Psoas muscle (tissue), 7 donors: ENCODE measurements at regions not wholly inside any gene's neighbourhood (a gene's known extent, or its start where the extent isn't known, plus 50 kb on each side); places are given as distances from the start of the nearest gene placed in this dataset.

Experiments used
- ATAC-seq, 4 donors: fragments of 200-7000 bp; cut with Tn5 transposase; one replicate each; pipeline ENCODE4 v1.9.1; 2020; ENCODE audit warnings: moderate library complexity in 3 of 4, mild to moderate bottlenecking in 2 of 4
- DNase-seq, 2 donors: peaks; one replicate each; pipeline ENCODE4 v3.0.0-alpha.2; 2020
- H3K27ac ChIP-seq: fragments of 200-600 bp; one replicate; pipeline ENCODE4 v1.8.0; 2022
- H3K27me3 ChIP-seq, 3 donors: fragments of 200-600 bp in 1 of 3; one replicate each; pipeline versions ENCODE4 v1.6.1 to v1.8.0; 2013 to 2022; ENCODE audit warnings: low read length in 2 of 3, mild to moderate bottlenecking in 2 of 3, moderate library complexity in 1 of 3; ENCODE audit not compliant: insufficient read depth in 3 of 3
- H3K36me3 ChIP-seq, 2 donors: fragments of 200-600 bp in 1 of 2; one replicate each; pipeline versions ENCODE4 v1.6.1 to v1.8.0; 2013 to 2022; ENCODE audit warnings: low read depth in 1 of 2, mild to moderate bottlenecking in 1 of 2, moderate library complexity in 1 of 2; ENCODE audit not compliant: insufficient read depth in 1 of 2
- H3K4me1 ChIP-seq: fragments of 200-600 bp; one replicate; pipeline ENCODE4 v1.8.0; 2022
- H3K4me3 ChIP-seq: fragments of 200-600 bp; one replicate; pipeline ENCODE4 v1.8.0; 2022; ENCODE audit warnings: mild to moderate bottlenecking
- H3K9me3 ChIP-seq: fragments of 200-600 bp; one replicate; pipeline ENCODE4 v1.8.0; 2022
- WGBS, 3 donors: extraction: QIAGEN DNeasy Blood & Tissue Kit; methylation state at CpG; one replicate each; pipeline versions ENCODE4 v1.1.6 to v1.1.7; 2013; 5-methylcytosine and 5-hydroxymethylcytosine counted together
- intact Hi-C, 2 donors: fragments of 100-400 bp; cut with DNase I; formaldehyde crosslinking; loops; one replicate each; pipeline versions ENCODE4 v1.11.0 to v1.14.2; 2022
- TF ChIP-seq, protein P1 (sequence below): fragments of 200-600 bp; IDR thresholded peaks from one replicate; pipeline ENCODE4 v1.8.0; 2022; ENCODE audit warnings: antibody characterized with exemption
- donor health status: healthy with polysubstance abuse.
- donor health status: DM: no; HTN: no; CAD: no; lungs with moderate emphysema.
- donor health status: Bipolar disorder and iron deficiency.
- donor health status: healthy.
- donor health status: DM: yes; HTN: yes; CAD: no.
- donor health status: DM: no; HTN: no; CAD: no.
- donor health status: DM: yes; HTN: yes; CAD: no.

DNA sequence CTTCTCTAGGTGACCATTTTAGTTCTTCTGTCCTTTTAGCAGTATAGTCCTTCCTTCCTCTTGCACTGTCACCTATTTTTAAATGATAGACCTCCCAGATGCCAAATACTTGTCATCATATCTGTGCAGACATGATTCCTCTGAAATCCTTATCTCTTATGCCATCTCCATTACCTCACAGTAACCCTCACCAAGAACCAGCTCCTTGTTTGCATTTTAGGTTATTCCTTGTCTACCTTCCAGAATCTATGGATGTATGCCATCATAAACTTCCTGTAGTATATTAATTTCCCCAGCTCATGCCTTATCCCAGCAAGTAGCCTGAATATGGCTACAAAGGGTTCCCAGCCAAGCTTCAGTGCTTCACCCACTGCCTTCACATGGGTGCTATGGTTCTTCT lies 1347.2 kb downstream of the ROBO1 start:
- no peaks in the 10 kb centered on the region for H3K27me3 ChIP-seq
- TF ChIP-seq, protein P1, sequence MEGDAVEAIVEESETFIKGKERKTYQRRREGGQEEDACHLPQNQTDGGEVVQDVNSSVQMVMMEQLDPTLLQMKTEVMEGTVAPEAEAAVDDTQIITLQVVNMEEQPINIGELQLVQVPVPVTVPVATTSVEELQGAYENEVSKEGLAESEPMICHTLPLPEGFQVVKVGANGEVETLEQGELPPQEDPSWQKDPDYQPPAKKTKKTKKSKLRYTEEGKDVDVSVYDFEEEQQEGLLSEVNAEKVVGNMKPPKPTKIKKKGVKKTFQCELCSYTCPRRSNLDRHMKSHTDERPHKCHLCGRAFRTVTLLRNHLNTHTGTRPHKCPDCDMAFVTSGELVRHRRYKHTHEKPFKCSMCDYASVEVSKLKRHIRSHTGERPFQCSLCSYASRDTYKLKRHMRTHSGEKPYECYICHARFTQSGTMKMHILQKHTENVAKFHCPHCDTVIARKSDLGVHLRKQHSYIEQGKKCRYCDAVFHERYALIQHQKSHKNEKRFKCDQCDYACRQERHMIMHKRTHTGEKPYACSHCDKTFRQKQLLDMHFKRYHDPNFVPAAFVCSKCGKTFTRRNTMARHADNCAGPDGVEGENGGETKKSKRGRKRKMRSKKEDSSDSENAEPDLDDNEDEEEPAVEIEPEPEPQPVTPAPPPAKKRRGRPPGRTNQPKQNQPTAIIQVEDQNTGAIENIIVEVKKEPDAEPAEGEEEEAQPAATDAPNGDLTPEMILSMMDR: no peak
- no peaks in the 10 kb centered on the region for H3K9me3 ChIP-seq
- no peak overlapping the region for H3K27ac ChIP-seq
- DNase-seq: no peak
- no peak for ATAC-seq
- no peak overlapping the region for H3K4me3 ChIP-seq
- H3K36me3 ChIP-seq: no peaks in the 10 kb centered on the region
- no peaks in the 10 kb centered on the region for H3K4me1 ChIP-seq
- intact Hi-C loops: no loop called here

DNA sequence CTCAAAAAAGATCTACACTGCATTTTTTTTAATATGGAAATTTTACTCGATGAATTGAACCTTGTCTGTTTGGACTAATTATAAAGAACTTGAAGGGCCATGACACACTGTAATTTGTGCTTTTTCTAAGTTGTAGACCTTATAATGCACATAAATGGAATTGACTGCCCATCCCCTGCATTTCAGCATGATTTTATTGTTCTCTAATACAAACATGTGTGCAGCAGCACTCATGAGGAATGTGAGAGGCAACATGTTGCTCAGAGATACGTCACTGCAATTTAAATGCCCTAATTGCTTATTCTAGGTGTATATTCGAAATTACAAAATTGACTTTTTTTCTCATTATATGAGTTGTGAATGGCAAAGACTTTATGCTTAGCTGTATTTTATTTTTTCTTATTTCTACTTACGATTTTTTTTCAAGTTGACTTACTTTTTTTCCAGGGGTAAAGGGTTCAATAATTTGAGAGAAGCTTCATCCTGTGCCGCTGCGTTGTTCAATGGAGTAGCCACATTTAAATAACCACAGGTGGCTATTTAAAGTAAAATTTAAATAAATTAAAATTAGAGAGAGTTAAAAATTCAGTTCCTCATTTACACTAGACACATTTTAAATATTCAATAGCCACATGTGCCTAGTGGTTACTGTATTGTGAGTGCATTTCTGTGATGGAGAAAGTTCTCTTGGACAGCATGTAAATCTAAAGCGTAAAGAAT lies 1346.4 kb downstream of the ROBO1 start:
- Histone ChIP-seq H3K27me3 (no peaks in the 10 kb centered on the region), H3K27ac (no peak overlapping the region), H3K36me3 (no peaks in the 10 kb centered on the region), H3K4me1 (no peaks in the 10 kb centered on the region), H3K9me3 (no peaks in the 10 kb centered on the region), H3K4me3 (no peak overlapping the region)
- intact Hi-C loops: no loop called here
- ATAC-seq (no peak), DNase-seq (no peak)
- TF ChIP-seq, protein P1: no peak
- 85 to 87% (median 86%) methylated on average over 7 of the region's 7 CpGs for WGBS, 3 donors

- H3K27ac ChIP-seq: no peak overlapping the region
- no peaks in the 10 kb centered on the region for H3K9me3 ChIP-seq
- ATAC-seq (no peak), DNase-seq (no peak)
- H3K36me3 ChIP-seq: no peaks in the 10 kb centered on the region
- WGBS, 3 donors: 71 to 72% (median 72%) methylated on average over 1 of the region's 1 CpG
- no peak overlapping the region for H3K4me3 ChIP-seq
- TF ChIP-seq, protein P1: no peak
- no peaks in the 10 kb centered on the region for H3K4me1 ChIP-seq
- no peaks in the 10 kb centered on the region for H3K27me3 ChIP-seq
- intact Hi-C loops: no loop called here
Measured at GRCh38 chr3:78424656-78425055, 1343.1 kb downstream of the ROBO1 start.

DNA sequence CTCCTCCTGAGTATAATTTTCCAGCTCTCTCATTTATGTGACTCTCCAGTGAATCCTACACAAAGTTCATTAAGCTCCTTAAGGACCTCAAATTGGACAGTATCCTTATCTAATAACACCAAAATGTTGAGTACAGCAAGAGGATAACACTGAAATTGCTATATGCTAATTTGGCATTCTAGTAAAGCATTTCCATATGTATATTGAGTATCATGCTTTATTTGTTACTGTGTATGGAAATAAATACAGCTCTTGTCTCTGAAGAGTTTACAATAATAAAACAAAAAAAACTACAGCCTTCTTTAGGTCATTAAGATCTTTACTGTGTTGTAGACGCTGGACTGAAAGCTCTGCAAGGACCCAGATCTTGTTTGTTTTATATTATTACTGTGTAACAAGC lies 1341.3 kb downstream of the ROBO1 start:
- 70 to 78% (median 73%) methylated on average over 1 of the region's 1 CpG for WGBS, 3 donors
- intact Hi-C loops: no loop called here

More for the DNA sequence above, 1341.3 kb downstream of the ROBO1 start:
- H3K9me3 ChIP-seq: no peaks in the 10 kb centered on the region
- ATAC-seq: no peak
- H3K27ac ChIP-seq: no peak overlapping the region
- TF ChIP-seq, protein P1: no peak
- no peaks in the 10 kb centered on the region for H3K36me3 ChIP-seq
- DNase-seq: no peak
- H3K4me1 ChIP-seq: no peaks in the 10 kb centered on the region
- H3K27me3 ChIP-seq: no peaks in the 10 kb centered on the region
- no peak overlapping the region for H3K4me3 ChIP-seq
